H9 (cell line): ENCODE measurements at regions not wholly inside any gene's neighbourhood (a gene's known extent, or its start where the extent isn't known, plus 50 kb on each side); places are given as distances from the start of the nearest gene placed in this dataset.

Source experiments
- DNase-seq: peaks from one replicate; pipeline ENCODE4 v3.0.0-alpha.2; 2017
- H2AFZ ChIP-seq: one replicate; pipeline ENCODE4 v1.6.1; 2013; ENCODE audit warnings: mild to moderate bottlenecking, low read length, control low read depth, moderate library complexity
- H2AK5ac ChIP-seq: 2 replicates; pipeline ENCODE4 v1.6.1; 2013; ENCODE audit warnings: low read length, control low read depth, mixed read lengths; ENCODE audit not compliant: insufficient read length
- H2BK120ac ChIP-seq: one replicate; pipeline ENCODE4 v1.6.1; 2013; ENCODE audit warnings: low read depth, mild to moderate bottlenecking, low read length, control low read depth, inconsistent platforms; ENCODE audit not compliant: poor library complexity, severe bottlenecking
- H2BK12ac ChIP-seq: 2 replicates; pipeline ENCODE4 v1.6.1; 2013; ENCODE audit warnings: low read length, control low read depth, mixed read lengths, low read depth; ENCODE audit not compliant: insufficient read length
- H2BK15ac ChIP-seq: 2 replicates; pipeline ENCODE4 v1.6.1; 2013; ENCODE audit warnings: low read depth, low read length, control low read depth
- H2BK20ac ChIP-seq: one replicate; pipeline ENCODE4 v1.6.1; 2013; ENCODE audit warnings: low read depth, mild to moderate bottlenecking, low read length, control low read depth, inconsistent platforms; ENCODE audit not compliant: poor library complexity, severe bottlenecking
- H2BK5ac ChIP-seq: 2 replicates; pipeline ENCODE4 v1.6.1; 2013; ENCODE audit warnings: low read length, control low read depth, mixed read lengths; ENCODE audit not compliant: insufficient read length
- H3K14ac ChIP-seq: 2 replicates; pipeline ENCODE4 v1.6.1; 2013; ENCODE audit warnings: low read length, control low read depth; ENCODE audit not compliant: insufficient read depth
- H3K18ac ChIP-seq: 2 replicates; pipeline ENCODE4 v1.6.1; 2013; ENCODE audit warnings: low read depth, mild to moderate bottlenecking, mixed read lengths, low read length, control low read depth; ENCODE audit not compliant: insufficient read length
- H3K23ac ChIP-seq: 2 replicates; pipeline ENCODE4 v1.6.1; 2013; ENCODE audit warnings: low read length, control low read depth, mixed read lengths, low read depth; ENCODE audit not compliant: insufficient read length
- H3K23me2 ChIP-seq: 2 replicates; pipeline ENCODE4 v1.6.1; 2013; ENCODE audit warnings: low read depth, mild to moderate bottlenecking, mixed read lengths, low read length, control low read depth; ENCODE audit not compliant: insufficient read length, poor library complexity, severe bottlenecking
- H3K27ac ChIP-seq: 2 replicates; pipeline ENCODE4 v1.5.1; 2013; ENCODE audit warnings: low read length, control low read depth, mixed read lengths, low read depth; ENCODE audit not compliant: insufficient read length
- H3K27me3 ChIP-seq: 2 replicates; pipeline ENCODE4 v1.6.1; 2013; ENCODE audit warnings: low read length, control low read depth, inconsistent platforms; ENCODE audit not compliant: insufficient read depth
- H3K4ac ChIP-seq: 2 replicates; pipeline ENCODE4 v1.6.1; 2013; ENCODE audit warnings: low read depth, mild to moderate bottlenecking, control low read depth, inconsistent platforms, low read length, moderate library complexity
- H3K4me1 ChIP-seq: 2 replicates; pipeline ENCODE4 v1.6.1; 2013; ENCODE audit warnings: low read length, control low read depth, inconsistent platforms; ENCODE audit not compliant: insufficient read depth
- H3K4me2 ChIP-seq: 2 replicates; pipeline ENCODE4 v1.6.1; 2013; ENCODE audit warnings: low read length, control low read depth, mixed read lengths; ENCODE audit not compliant: insufficient read length, insufficient read depth
- H3K56ac ChIP-seq: 2 replicates; pipeline ENCODE4 v1.6.1; 2013; ENCODE audit warnings: low read depth, mild to moderate bottlenecking, mixed read lengths, low read length, control low read depth; ENCODE audit not compliant: insufficient read length
- H3K79me1 ChIP-seq: 2 replicates; pipeline ENCODE4 v1.6.1; 2013; ENCODE audit warnings: low read depth, mild to moderate bottlenecking, moderate library complexity, low read length, control low read depth, inconsistent platforms; ENCODE audit not compliant: insufficient read depth, poor library complexity, severe bottlenecking
- H3K79me2 ChIP-seq: 2 replicates; pipeline ENCODE4 v1.6.1; 2013; ENCODE audit warnings: low read length, control low read depth, inconsistent platforms; ENCODE audit not compliant: insufficient read depth
- H3K9ac ChIP-seq: 2 replicates; pipeline ENCODE4 v1.6.1; 2013; ENCODE audit warnings: low read length, control low read depth, mixed read lengths; ENCODE audit not compliant: insufficient read length; ENCODE audit errors: extremely low read depth
- H3K9me3 ChIP-seq: one replicate; pipeline ENCODE4 v1.6.1; 2013; ENCODE audit warnings: low read depth, low read length, inconsistent platforms; ENCODE audit not compliant: control insufficient read depth
- H3T11ph ChIP-seq: one replicate; pipeline ENCODE4 v1.6.1; 2013; ENCODE audit warnings: mild to moderate bottlenecking, low read length, control low read depth, inconsistent platforms
- H4K20me1 ChIP-seq: one replicate; pipeline ENCODE4 v1.6.1; 2013; ENCODE audit not compliant: control insufficient read depth, insufficient read length, insufficient read depth
- H4K5ac ChIP-seq: 2 replicates; pipeline ENCODE4 v1.6.1; 2013; ENCODE audit warnings: low read depth, mild to moderate bottlenecking, mixed read lengths, low read length, control low read depth; ENCODE audit not compliant: insufficient read length
- H4K8ac ChIP-seq: replicated peaks from 2 replicates; pipeline ENCODE4 v1.6.1; 2013; ENCODE audit warnings: low read length, control low read depth, mixed read lengths, low read depth; ENCODE audit not compliant: insufficient read length
- H4K91ac ChIP-seq: 2 replicates; pipeline ENCODE4 v1.6.1; 2013; ENCODE audit warnings: low read depth, mild to moderate bottlenecking, moderate library complexity, mixed read lengths, low read length, control low read depth; ENCODE audit not compliant: insufficient read length
- H3K27ac Mint-ChIP-seq, 3 experiments: 2 replicates in 2 of 3; 3 replicates in 1 of 3; pipeline ENCODE4 v1.8.0; 2020 to 2021; ENCODE audit warnings: mixed read lengths in 3 of 3, mild to moderate bottlenecking in 1 of 3, moderate library complexity in 1 of 3
- H3K27me3 Mint-ChIP-seq: 2 replicates; pipeline ENCODE4 v1.8.0; 2021; ENCODE audit warnings: low read depth, mild to moderate bottlenecking, moderate library complexity, mixed read lengths
- H3K36me3 Mint-ChIP-seq, 3 experiments: 2 replicates in 2 of 3; 3 replicates in 1 of 3; pipeline ENCODE4 v1.8.0; 2020 to 2021; ENCODE audit warnings: low read depth in 3 of 3, mixed read lengths in 3 of 3; ENCODE audit not compliant: insufficient read depth in 1 of 3
- H3K4me1 Mint-ChIP-seq, 2 experiments: 2 replicates each; pipeline ENCODE4 v1.8.0; 2020; ENCODE audit warnings: mixed read lengths in 2 of 2
- H3K4me3 Mint-ChIP-seq, 2 experiments: 2 replicates in 1 of 2; 3 replicates in 1 of 2; pipeline ENCODE4 v1.8.0; 2020 to 2021; ENCODE audit warnings: mild to moderate bottlenecking in 2 of 2, mixed read lengths in 2 of 2, moderate library complexity in 1 of 2
- H3K9me3 Mint-ChIP-seq, 2 experiments: 2 replicates in 1 of 2; 3 replicates in 1 of 2; pipeline ENCODE4 v1.8.0; 2020; ENCODE audit warnings: mild to moderate bottlenecking in 2 of 2, mixed read lengths in 2 of 2, moderate library complexity in 1 of 2
- WGBS: extraction: QIAGEN DNeasy Blood & Tissue Kit; methylation state at CpG from one replicate; pipeline ENCODE4 v1.1.7; 2013; ENCODE audit warnings: missing lambda C conversion rate, low lambda C conversion rate, mixed read lengths; ENCODE audit not compliant: insufficient read length; ENCODE audit errors: extremely low coverage; 5-methylcytosine and 5-hydroxymethylcytosine counted together
- TF ChIP-seq, protein P1 (sequence below): fragments of 200-600 bp; sonication (generic); conservative IDR thresholded peaks from 3 replicates; pipeline ENCODE4 v1.8.0; 2021; ENCODE audit warnings: antibody characterized with exemption, mild to moderate bottlenecking

DNA sequence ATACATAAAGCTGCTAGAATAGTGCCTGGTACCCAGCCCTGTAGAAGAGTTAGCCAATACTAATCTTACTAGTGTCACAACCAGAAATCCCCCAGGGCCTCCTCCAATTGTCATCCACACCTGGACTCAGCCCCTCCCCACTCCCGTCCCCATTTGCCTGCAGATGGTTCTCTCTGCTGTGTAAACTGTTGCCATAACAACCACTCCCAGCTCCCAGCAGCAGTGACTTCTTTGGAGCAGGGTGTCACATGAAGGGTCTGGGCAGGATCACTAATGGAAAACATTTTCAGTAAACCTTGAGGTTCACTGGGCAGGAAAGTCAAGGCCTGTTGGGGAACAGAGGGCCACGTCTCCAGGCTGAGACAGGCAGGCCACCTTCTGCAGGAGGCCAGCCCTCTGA lies 126.0 kb upstream of the IPO9 start:
- Histone ChIP-seq H3K79me2 (no peaks in the 10 kb centered on the region), H2BK15ac (no peak overlapping the region), H4K8ac (no peak overlapping the region), H3K4me2 (no peak overlapping the region), H3K27me3 (no peaks in the 10 kb centered on the region), H3K56ac (no peak overlapping the region), H4K5ac (no peak overlapping the region), H3K23me2 (no peaks in the 10 kb centered on the region), H3K79me1 (no peaks in the 10 kb centered on the region), H3K9me3 (peaks cover 4% of the 10 kb centered on the region), H3K18ac (peak overlapping the region; percentile 44), H4K20me1 (no peaks in the 10 kb centered on the region), H2BK12ac (no peak overlapping the region), H3T11ph (no peak overlapping the region), H2BK20ac (no peak overlapping the region), H3K4ac (no peak overlapping the region), H3K4me1 (peaks cover 3% of the 10 kb centered on the region; the same call in 1 of the 2 replicates), H2AFZ (no peak overlapping the region), H3K14ac (no peak overlapping the region), H3K9ac (no peak overlapping the region), H2AK5ac (no peak overlapping the region), H2BK5ac (no peak overlapping the region), H4K91ac (no peak overlapping the region), H2BK120ac (no peak overlapping the region), H3K23ac (no peak overlapping the region), H3K27ac (no peak overlapping the region)
- H3K36me3 Mint-ChIP-seq: peaks cover 0 to 7% (median 4%) of the 10 kb centered on the region in 3 experiments; a peak in 4 of 7 replicates
- H3K4me3 Mint-ChIP-seq: no peak overlapping the region; a peak in 1 of 5 replicates
- no CpG with 5 or more reads among the region's 2 CpGs for WGBS
- peaks cover 10 to 11% of the 10 kb centered on the region in 2 experiments for H3K9me3 Mint-ChIP-seq
- H3K27me3 Mint-ChIP-seq: peaks cover 10% of the 10 kb centered on the region
- peaks cover 7 to 12% of the 10 kb centered on the region in 2 experiments for H3K4me1 Mint-ChIP-seq
- peak overlapping the region in 1 of 3 experiments; percentile 82; a peak in 2 of 7 replicates for H3K27ac Mint-ChIP-seq
- TF ChIP-seq, protein P1, sequence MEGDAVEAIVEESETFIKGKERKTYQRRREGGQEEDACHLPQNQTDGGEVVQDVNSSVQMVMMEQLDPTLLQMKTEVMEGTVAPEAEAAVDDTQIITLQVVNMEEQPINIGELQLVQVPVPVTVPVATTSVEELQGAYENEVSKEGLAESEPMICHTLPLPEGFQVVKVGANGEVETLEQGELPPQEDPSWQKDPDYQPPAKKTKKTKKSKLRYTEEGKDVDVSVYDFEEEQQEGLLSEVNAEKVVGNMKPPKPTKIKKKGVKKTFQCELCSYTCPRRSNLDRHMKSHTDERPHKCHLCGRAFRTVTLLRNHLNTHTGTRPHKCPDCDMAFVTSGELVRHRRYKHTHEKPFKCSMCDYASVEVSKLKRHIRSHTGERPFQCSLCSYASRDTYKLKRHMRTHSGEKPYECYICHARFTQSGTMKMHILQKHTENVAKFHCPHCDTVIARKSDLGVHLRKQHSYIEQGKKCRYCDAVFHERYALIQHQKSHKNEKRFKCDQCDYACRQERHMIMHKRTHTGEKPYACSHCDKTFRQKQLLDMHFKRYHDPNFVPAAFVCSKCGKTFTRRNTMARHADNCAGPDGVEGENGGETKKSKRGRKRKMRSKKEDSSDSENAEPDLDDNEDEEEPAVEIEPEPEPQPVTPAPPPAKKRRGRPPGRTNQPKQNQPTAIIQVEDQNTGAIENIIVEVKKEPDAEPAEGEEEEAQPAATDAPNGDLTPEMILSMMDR: no peak
- DNase-seq: peak; percentile 83
